Lower lobe of right lung (tissue), 2 donors: ENCODE measurements at regions not wholly inside any gene's neighbourhood (a gene's known extent, or its start where the extent isn't known, plus 50 kb on each side); places are given as distances from the start of the nearest gene placed in this dataset.

ENCODE experiments used
- ATAC-seq, 2 donors: fragments of 200-7000 bp; cut with Tn5 transposase; one replicate each; pipeline ENCODE4 v1.9.1; 2020 to 2022; ENCODE audit warnings: mild to moderate bottlenecking in 2 of 2, moderate library complexity in 2 of 2
- DNase-seq: peaks from one replicate; pipeline ENCODE4 v3.0.0-alpha.2; 2020
- H3K27ac ChIP-seq: fragments of 200-600 bp; one replicate; pipeline ENCODE4 v1.8.0; 2022
- H3K27me3 ChIP-seq: fragments of 200-600 bp; one replicate; pipeline ENCODE4 v1.8.0; 2022; ENCODE audit warnings: low read depth
- H3K36me3 ChIP-seq: fragments of 200-600 bp; one replicate; pipeline ENCODE4 v1.8.0; 2022; ENCODE audit warnings: mild to moderate bottlenecking
- H3K4me1 ChIP-seq: fragments of 200-600 bp; one replicate; pipeline ENCODE4 v1.8.0; 2022
- H3K4me3 ChIP-seq: fragments of 200-600 bp; one replicate; pipeline ENCODE4 v1.8.0; 2022; ENCODE audit warnings: mild to moderate bottlenecking
- H3K9me3 ChIP-seq: fragments of 200-600 bp; one replicate; pipeline ENCODE4 v1.8.0; 2022
- intact Hi-C: fragments of 100-400 bp; cut with DNase I; formaldehyde crosslinking; loops from one replicate; pipeline ENCODE4 v1.11.0; 2022
- TF ChIP-seq, protein P1 (sequence below): fragments of 200-600 bp; IDR thresholded peaks from one replicate; pipeline ENCODE4 v1.8.0; 2022; ENCODE audit warnings: antibody characterized with exemption, mild to moderate bottlenecking
- donor health status: DM: no; HTN: yes; CAD: no; lungs with severe emphysema.

DNA sequence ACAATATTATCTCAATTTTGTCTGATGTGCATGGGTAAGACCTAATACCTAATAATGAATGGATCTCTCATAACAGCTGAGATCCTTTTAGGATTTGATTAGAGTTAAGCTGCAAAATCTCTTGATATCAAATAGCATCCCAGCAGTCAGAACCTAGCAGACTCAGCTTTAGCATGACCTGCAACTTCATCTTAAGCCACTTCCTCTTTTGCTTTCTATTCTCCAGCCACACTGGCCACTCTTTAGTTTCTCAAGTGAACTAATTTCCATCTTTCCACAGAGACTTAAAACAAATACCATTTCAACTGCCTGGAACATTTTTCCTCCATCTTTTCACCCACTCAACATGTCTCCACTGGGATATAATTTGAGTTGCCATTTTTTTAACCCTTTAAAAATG lies 1251.6 kb upstream of the ZEB2 start:
- Histone ChIP-seq H3K4me1 (no peaks in the 10 kb centered on the region), H3K36me3 (no peaks in the 10 kb centered on the region), H3K9me3 (no peaks in the 10 kb centered on the region), H3K27ac (no peak overlapping the region), H3K27me3 (no peaks in the 10 kb centered on the region), H3K4me3 (no peak overlapping the region)
- TF ChIP-seq, protein P1, sequence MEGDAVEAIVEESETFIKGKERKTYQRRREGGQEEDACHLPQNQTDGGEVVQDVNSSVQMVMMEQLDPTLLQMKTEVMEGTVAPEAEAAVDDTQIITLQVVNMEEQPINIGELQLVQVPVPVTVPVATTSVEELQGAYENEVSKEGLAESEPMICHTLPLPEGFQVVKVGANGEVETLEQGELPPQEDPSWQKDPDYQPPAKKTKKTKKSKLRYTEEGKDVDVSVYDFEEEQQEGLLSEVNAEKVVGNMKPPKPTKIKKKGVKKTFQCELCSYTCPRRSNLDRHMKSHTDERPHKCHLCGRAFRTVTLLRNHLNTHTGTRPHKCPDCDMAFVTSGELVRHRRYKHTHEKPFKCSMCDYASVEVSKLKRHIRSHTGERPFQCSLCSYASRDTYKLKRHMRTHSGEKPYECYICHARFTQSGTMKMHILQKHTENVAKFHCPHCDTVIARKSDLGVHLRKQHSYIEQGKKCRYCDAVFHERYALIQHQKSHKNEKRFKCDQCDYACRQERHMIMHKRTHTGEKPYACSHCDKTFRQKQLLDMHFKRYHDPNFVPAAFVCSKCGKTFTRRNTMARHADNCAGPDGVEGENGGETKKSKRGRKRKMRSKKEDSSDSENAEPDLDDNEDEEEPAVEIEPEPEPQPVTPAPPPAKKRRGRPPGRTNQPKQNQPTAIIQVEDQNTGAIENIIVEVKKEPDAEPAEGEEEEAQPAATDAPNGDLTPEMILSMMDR, result no peak
- no peak for ATAC-seq
- no peak for DNase-seq
- intact Hi-C loops, result no loop called here

GRCh38 chr2:145769011-145769716 lies 1249.2 kb upstream of the ZEB2 start:
- TF ChIP-seq, protein P1, result no peak
- DNase-seq, result no peak
- Histone ChIP-seq H3K9me3 (no peaks in the 10 kb centered on the region), H3K36me3 (no peaks in the 10 kb centered on the region), H3K4me3 (no peak overlapping the region), H3K4me1 (no peaks in the 10 kb centered on the region), H3K27me3 (no peaks in the 10 kb centered on the region), H3K27ac (no peak overlapping the region)
- intact Hi-C loops, result no loop called here
- ATAC-seq, result no peak

DNA sequence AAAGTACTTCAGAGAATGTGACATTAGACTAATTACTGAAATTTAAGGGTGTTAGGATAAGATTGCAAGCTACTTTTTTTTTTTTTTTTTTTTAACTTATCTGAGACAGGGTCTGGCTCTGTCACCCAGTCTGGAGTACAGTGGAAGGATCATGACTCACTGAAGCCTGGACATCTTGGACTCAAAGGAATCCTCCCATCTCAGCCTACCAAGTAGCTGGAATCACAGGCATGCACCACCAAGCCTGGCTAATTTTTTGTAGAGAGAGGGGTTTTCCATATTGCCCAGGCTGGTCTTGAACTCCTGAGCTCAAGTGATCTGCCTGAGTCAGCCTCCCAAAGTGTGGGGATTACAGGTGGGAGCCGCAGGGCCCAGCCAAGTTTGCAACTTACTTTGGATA lies 1246.0 kb upstream of the ZEB2 start:
- TF ChIP-seq, protein P1, result no peak
- H3K9me3 ChIP-seq, result no peaks in the 10 kb centered on the region
- ATAC-seq, result no peak
- no peak for DNase-seq
- no peak overlapping the region for H3K4me3 ChIP-seq
- no peak overlapping the region for H3K27ac ChIP-seq
- H3K27me3 ChIP-seq, result no peaks in the 10 kb centered on the region
- no peaks in the 10 kb centered on the region for H3K36me3 ChIP-seq
- intact Hi-C loops, result no loop called here
- no peaks in the 10 kb centered on the region for H3K4me1 ChIP-seq

DNA sequence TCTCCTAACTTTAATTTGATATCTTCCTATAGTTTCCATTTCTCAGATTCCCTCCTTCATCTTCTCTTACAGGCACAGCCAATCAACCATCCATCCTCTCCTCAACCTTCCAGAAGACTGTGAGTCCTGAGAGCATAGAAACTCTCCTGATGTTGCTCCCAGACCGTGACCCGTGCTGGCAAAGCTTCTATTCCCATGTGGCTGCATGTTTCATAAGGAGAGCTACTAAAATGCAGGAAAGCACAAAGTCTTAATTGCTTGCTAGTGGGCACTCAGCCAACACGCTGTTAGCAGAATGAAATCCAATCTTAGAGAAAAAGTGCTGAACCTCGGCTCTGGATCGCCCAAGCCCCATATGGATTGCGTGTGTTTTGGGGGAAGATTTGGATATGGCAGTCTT lies 1244.7 kb upstream of the ZEB2 start:
- Histone ChIP-seq H3K4me1 (peaks cover 5% of the 10 kb centered on the region), H3K4me3 (no peak overlapping the region), H3K9me3 (no peaks in the 10 kb centered on the region), H3K27ac (no peak overlapping the region), H3K27me3 (no peaks in the 10 kb centered on the region), H3K36me3 (no peaks in the 10 kb centered on the region)
- ATAC-seq (no peak), DNase-seq (no peak)
- TF ChIP-seq, protein P1, result no peak
- intact Hi-C loops, result no loop called here

- no peak for DNase-seq
Measured at GRCh38 chr2:145760781-145761649, 1241.1 kb upstream of the ZEB2 start.

More at GRCh38 chr2:145760781-145761649, 1241.1 kb upstream of the ZEB2 start:
- H3K4me3 ChIP-seq, result no peak overlapping the region
- TF ChIP-seq, protein P1, result no peak
- no peaks in the 10 kb centered on the region for H3K9me3 ChIP-seq
- peaks cover 5% of the 10 kb centered on the region for H3K4me1 ChIP-seq
- intact Hi-C loops, result no loop called here
- peak; percentile 56 to 93 for ATAC-seq
- no peaks in the 10 kb centered on the region for H3K36me3 ChIP-seq
- no peaks in the 10 kb centered on the region for H3K27me3 ChIP-seq
- no peak overlapping the region for H3K27ac ChIP-seq
